Stimulated activated CD8-positive, alpha-beta memory T cell treated with anti-CD3 and anti-CD28 coated beads, Interleukin-15, amount 100 ng/mL, for 4 hours (primary cell): ENCODE measurements at regions not wholly inside any gene's neighbourhood (a gene's known extent, or its start where the extent isn't known, plus 50 kb on each side); places are given as distances from the start of the nearest gene placed in this dataset.
"Not testable (repeated sequence)": the region's sequence is repeated elsewhere in the genome, so short reads cannot be mapped to it uniquely, and the experiment has no call there.

Experiments used
- DNase-seq, 2 donors: peaks; one replicate each; pipeline ENCODE4 v3.0.0-alpha.2; 2020; ENCODE audit warnings: low read depth in 2 of 2

GRCh38 chr7:142501434-142501833 lies 243.6 kb upstream of the PRSS58 start:
- no peak for DNase-seq

DNA sequence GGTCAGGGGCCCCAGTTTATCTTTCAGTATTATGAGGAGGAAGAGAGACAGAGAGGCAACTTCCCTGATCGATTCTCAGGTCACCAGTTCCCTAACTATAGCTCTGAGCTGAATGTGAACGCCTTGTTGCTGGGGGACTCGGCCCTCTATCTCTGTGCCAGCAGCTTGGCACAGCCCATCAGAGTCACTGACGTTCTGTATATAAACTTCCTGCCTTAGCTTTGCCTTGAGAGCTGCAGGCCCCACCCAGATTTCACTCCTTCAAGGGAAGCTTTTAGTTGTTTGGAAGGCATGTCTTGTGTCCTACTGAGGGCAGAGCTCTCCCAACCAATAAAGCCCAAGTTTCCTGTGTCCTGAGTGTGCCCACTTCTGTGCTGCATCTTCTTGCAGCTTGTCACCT lies 242.5 kb upstream of the PRSS58 start:
- DNase-seq, result no peak

- DNase-seq, result no peak
Measured at GRCh38 chr7:142499635-142500034, 241.8 kb upstream of the PRSS58 start.

GRCh38 chr7:142498364-142498763 lies 240.5 kb upstream of the PRSS58 start:
- DNase-seq, result no peak

DNA sequence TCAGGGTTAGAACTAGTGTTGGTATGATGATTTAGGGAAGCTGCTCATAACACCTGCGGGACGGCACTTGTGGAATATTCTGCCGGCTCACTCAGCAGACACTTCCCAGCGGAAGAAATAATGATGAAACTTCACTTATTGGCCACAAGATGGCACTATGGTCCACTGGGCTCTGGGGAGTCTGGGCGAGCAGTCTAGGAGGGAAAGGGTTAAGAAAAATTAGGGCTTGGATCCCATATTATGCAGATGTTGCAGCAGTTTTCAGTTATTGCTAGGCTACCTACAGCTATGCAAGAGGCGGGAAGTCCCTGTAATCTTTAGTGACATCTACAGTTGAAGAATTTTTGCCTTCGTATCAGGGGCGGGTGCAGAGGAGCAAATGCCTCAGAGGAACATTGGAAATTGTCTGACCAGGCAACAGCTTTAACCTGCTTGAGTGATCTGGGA lies 238.7 kb upstream of the PRSS58 start:
- no peak for DNase-seq

- DNase-seq, result not testable (repeated sequence)
Measured at GRCh38 chr7:142495879-142496278, 238.0 kb upstream of the PRSS58 start.

GRCh38 chr7:142495301-142495700 lies 237.4 kb upstream of the PRSS58 start:
- not testable (repeated sequence) for DNase-seq

GRCh38 chr7:142494021-142494420 lies 236.2 kb upstream of the PRSS58 start:
- DNase-seq, result no peak

- no peak for DNase-seq
Measured at GRCh38 chr7:142488842-142489241, 231.0 kb upstream of the PRSS58 start.

- no peak for DNase-seq
Measured at GRCh38 chr7:142488036-142488633, 230.3 kb upstream of the PRSS58 start.

DNA sequence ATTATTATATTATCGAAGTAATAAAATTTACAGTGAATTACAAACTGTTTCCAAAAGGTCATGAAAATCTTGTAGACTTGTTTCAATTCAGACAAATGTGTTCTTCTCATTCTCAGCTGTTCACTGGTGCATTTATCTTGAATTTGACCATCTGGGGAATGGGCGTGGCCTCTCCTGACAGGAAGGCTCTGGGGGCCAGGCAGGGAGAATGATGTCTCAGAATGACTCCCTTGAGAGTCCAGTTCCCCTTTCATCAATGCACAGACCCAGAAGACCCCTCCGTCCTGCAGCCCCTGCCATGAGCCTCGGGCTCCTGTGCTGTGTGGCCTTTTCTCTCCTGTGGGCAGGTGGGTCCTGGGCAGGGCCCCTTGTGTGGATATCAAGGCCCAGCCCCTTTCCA lies 229.7 kb upstream of the PRSS58 start:
- DNase-seq, result not testable (repeated sequence)

GRCh38 chr7:142487124-142487523 lies 229.3 kb upstream of the PRSS58 start:
- DNase-seq, result no peak

GRCh38 chr7:142485617-142486226 lies 227.9 kb upstream of the PRSS58 start:
- DNase-seq, result no peak

DNA sequence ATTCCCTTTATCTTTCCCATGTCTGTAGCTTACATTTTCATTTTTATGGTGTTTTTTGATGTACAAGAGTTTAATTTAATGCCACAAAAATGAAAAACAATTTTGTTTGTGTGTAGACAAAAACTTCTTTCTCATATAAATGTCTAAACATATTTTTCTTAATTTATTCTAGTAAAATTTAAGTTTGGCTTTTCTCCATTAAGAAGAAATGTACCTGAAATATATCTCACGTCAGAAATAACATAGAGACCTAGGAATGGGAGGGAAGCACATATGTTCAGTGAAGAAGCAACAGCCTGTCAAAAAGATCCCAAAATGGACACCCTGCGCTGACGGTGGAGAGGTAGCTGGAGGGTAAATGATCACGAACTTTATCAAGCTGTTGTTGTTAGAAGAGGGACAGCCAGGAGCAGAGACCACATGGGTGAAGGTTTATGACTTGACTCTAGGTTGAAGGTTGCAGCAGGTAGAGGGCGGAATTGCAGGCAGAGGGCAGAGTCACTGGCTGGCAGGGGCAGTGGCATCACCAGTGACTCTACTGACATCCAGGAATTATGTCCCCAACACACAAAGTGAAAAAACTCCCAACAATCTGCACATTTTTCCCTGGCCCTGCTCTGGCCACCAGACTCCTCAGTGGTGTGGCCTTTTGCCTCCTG lies 225.9 kb upstream of the PRSS58 start:
- no peak for DNase-seq

DNA sequence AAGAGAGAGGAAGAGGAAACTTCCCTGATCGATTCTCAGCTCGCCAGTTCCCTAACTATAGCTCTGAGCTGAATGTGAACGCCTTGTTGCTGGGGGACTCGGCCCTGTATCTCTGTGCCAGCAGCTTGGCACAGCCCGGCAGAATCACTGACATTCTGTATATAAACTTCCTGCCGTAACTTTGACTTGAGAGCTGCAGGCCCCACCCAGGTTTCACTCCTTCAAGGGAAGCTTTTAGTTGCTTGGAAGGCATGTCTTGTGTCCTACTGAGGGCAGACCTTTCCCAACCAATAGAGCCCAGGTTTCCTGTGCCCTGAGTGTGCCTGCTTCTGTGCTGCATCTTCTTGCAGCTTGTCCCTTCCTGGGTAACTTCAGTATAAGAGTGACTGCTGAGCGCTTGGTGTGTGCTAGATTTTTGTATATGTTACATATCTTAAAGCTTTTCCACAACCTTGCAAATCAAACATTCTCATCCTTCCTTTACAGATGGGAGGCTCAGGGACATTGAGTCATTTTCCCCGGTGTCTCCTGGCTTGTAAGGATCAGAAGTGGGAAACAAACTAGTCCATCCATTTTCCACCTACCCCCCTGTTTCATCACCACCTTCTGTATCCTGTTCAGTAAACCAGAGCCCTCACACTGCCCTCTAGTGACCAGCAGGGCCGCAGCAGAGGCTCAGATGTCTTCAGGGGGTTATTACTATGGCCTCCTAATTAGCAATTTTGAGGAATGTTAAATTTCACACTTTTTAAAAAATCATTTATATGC lies 225.2 kb upstream of the PRSS58 start:
- DNase-seq, result peak in 1 of 2 donors; percentile 30

DNA sequence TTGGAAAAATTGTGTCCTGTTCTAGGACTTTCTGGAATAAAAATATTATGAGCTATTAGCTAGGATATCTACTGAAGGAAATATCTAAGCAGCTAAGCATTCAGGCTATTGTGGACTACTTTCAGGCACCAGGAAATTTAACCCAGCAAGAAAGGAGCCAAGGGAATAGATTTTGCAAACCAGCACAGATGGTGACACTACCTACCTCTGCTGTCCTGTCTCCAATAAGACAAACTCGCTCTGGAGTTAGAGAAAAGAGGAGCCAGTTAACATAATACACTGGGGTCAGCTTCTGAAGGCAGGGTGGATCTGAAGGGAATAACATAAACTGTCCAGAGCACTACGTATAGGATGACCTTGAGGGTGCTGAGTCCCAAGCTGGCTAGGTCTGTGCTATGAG lies 223.7 kb upstream of the PRSS58 start:
- no peak for DNase-seq

DNA sequence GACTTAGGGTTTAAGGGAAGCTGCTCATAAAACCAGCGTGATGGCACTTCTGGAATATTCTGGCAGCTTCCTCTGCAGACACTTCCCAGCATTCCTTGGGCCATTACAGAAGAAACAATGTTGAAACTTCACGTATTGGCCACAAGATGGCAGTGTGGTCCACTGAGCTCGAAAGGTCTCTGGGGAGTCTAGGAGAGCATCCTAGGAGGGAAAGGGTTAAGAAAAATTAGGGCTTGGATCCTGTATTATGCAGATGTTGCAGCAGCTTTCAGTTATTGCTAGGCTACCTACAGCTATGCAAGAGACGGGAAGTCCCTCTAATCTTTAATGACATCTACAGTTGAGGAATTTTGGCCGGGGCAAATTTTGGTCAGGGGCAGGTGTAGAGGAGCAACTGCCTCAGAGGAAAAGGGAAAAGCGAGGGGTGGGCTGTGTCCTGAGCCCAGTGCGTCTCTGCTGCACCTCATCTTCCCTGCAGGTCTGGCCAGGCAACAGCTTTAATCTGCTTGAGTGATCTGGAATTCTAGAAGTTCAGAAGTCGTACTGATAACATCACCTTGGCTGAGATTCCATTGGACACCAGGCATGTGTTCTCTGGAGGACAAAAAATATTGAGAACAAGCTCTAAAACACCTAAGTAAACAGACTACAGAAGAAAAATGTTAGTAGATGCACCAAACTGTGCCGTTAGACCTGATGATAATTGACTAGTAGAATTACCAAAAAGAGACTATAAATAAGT lies 220.8 kb upstream of the PRSS58 start:
- no peak for DNase-seq

GRCh38 chr7:142477801-142478200 lies 219.9 kb upstream of the PRSS58 start:
- not testable (repeated sequence) for DNase-seq

- no peak for DNase-seq
Measured at GRCh38 chr7:142477079-142477651, 219.3 kb upstream of the PRSS58 start.

DNA sequence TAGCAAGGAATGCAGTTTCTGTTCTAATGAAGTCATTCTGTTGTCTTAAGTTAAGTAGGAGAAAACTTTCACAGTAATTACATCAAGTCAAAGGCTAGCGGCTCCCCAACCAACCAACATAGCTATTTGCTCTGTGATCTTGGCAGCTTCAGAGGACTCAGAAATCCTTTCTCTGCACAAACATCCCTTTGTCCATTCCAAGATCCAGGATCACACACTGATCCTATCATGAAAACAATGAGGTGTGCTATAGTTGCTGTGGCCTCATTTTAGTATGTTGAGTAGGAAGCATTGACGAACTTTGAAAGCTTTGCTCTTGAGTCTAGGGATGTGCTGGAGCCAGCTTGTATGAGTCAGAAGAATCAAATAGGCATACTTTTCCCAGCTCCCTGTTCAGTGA lies 218.2 kb upstream of the PRSS58 start:
- no peak for DNase-seq

DNA sequence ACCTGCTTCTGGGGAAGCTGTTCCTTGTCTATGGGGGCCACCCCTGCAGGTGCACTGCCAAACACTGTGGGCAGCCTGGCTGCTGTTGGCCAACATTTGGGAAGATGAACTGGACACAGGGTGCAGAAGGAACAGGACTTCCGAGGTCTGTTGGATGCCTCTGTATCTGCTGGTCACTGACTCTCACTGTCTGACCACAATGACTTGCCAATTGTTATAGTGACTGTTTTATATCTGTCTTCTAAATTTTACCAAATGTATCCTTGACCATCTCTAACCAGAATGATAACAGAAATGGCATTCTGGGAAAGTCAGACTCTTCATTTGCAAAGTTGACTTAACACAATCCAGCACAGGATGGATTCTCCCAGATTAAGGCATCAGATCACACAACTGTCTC lies 214.0 kb upstream of the PRSS58 start:
- no peak for DNase-seq

- no peak for DNase-seq
Measured at GRCh38 chr7:142470544-142470830, 212.6 kb upstream of the PRSS58 start.
